GM23338 (cell line): ENCODE measurements at regions not wholly inside any gene's neighbourhood (a gene's known extent, or its start where the extent isn't known, plus 50 kb on each side); places are given as distances from the start of the nearest gene placed in this dataset.

ENCODE experiments used
- EZH2 ChIP-seq: fragments of 200-600 bp; sonication (generic); IDR thresholded peaks from one replicate; pipeline ENCODE4 v1.8.0; 2017; ENCODE audit warnings: antibody characterized with exemption, mild to moderate bottlenecking, low read depth; ENCODE audit not compliant: unreplicated experiment
- EZH2phosphoT487 ChIP-seq: fragments of 200-600 bp; sonication (generic); IDR thresholded peaks from one replicate; pipeline ENCODE4 v1.8.1; 2018; ENCODE audit warnings: antibody characterized with exemption; ENCODE audit not compliant: unreplicated experiment
- POLR2AphosphoS5 ChIP-seq: IDR thresholded peaks from 2 replicates; pipeline ENCODE4 v1.6.1; 2016; ENCODE audit warnings: antibody characterized with exemption, low read depth
- TF ChIP-seq, protein P1 (sequence below), 2 experiments: fragments of 200-600 bp in 1 of 2; sonication (generic) in 1 of 2; conservative IDR thresholded peaks; 2 replicates each; pipeline versions ENCODE4 v1.5.1 to v1.6.1; 2016 to 2017; ENCODE audit warnings: antibody characterized with exemption in 2 of 2, low read depth in 2 of 2, mild to moderate bottlenecking in 2 of 2, moderate library complexity in 1 of 2

DNA sequence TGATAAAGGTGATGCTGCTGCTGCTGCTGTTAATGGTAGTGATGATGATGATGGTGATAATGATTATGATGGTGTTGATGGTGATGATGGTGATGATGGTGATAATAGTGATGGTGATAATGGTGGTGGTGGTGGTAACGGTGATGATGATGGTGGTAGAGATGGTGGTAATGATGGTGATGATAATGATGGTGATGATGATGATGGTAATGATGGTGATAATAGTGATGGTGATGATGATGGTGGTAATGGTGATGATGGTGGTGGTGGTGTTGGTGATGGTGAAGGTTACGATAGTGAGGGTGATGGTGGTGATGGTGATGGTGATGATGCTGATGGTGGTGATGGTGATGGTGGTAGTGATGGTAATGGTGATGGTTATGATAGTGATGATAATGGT, 132.3 kb downstream of the TFAP2C start:
- TF ChIP-seq, protein P1, sequence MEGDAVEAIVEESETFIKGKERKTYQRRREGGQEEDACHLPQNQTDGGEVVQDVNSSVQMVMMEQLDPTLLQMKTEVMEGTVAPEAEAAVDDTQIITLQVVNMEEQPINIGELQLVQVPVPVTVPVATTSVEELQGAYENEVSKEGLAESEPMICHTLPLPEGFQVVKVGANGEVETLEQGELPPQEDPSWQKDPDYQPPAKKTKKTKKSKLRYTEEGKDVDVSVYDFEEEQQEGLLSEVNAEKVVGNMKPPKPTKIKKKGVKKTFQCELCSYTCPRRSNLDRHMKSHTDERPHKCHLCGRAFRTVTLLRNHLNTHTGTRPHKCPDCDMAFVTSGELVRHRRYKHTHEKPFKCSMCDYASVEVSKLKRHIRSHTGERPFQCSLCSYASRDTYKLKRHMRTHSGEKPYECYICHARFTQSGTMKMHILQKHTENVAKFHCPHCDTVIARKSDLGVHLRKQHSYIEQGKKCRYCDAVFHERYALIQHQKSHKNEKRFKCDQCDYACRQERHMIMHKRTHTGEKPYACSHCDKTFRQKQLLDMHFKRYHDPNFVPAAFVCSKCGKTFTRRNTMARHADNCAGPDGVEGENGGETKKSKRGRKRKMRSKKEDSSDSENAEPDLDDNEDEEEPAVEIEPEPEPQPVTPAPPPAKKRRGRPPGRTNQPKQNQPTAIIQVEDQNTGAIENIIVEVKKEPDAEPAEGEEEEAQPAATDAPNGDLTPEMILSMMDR (conservative IDR thresholded peaks at IDR 0.05; ENCODE audit: low read depth in 2 of 2) = no peak
- TF ChIP-seq EZH2phosphoT487 = no peak
- no peak for TF ChIP-seq POLR2AphosphoS5
- no peak for TF ChIP-seq EZH2
